Neutrophil (primary cell): ENCODE measurements at regions not wholly inside any gene's neighbourhood (a gene's known extent, or its start where the extent isn't known, plus 50 kb on each side); places are given as distances from the start of the nearest gene placed in this dataset.

Experiments used
- H3K27ac ChIP-seq: fragments of 200-600 bp; sonication (generic); 2 replicates; pipeline ENCODE4 v1.5.1; 2016; ENCODE audit warnings: mild to moderate bottlenecking, moderate library complexity
- H3K27me3 ChIP-seq: fragments of 200-600 bp; sonication (generic); 2 replicates; pipeline ENCODE4 v1.6.0; 2016; ENCODE audit warnings: mild to moderate bottlenecking
- H3K36me3 ChIP-seq: fragments of 200-600 bp; sonication (generic); 2 replicates; pipeline ENCODE4 v1.5.1; 2017
- H3K4me1 ChIP-seq, 2 experiments: fragments of 200-600 bp in 1 of 2; sonication (generic) in 1 of 2; 1 replicate in 1 of 2; 2 replicates in 1 of 2; pipeline versions ENCODE4 v1.5.1 to v1.6.1; 2013 to 2016; ENCODE audit warnings: low read depth in 1 of 2, low read length in 1 of 2, mild to moderate bottlenecking in 1 of 2, moderate library complexity in 1 of 2; ENCODE audit not compliant: control insufficient read depth in 1 of 2, insufficient read depth in 1 of 2
- H3K4me3 ChIP-seq, 2 experiments: fragments of 200-600 bp in 1 of 2; sonication (generic) in 1 of 2; 1 replicate in 1 of 2; 2 replicates in 1 of 2; pipeline ENCODE4 v1.5.1; 2013 to 2016; ENCODE audit warnings: low read depth in 1 of 2, low read length in 1 of 2, mild to moderate bottlenecking in 1 of 2, moderate library complexity in 1 of 2
- H3K9me3 ChIP-seq: fragments of 200-600 bp; sonication (generic); 2 replicates; pipeline ENCODE4 v1.5.1; 2016
- TF ChIP-seq, protein P1 (sequence below): fragments of 200-600 bp; sonication (generic); IDR thresholded peaks from 2 replicates; pipeline ENCODE4 v1.5.1; 2016; ENCODE audit warnings: antibody characterized with exemption

- Histone ChIP-seq H3K36me3 (no peaks in the 10 kb centered on the region), H3K4me3 (no peak overlapping the region), H3K27me3 (peaks cover 15% of the 10 kb centered on the region), H3K4me1 (no peaks in the 10 kb centered on the region), H3K27ac (no peak overlapping the region), H3K9me3 (no peaks in the 10 kb centered on the region)
- TF ChIP-seq, protein P1, sequence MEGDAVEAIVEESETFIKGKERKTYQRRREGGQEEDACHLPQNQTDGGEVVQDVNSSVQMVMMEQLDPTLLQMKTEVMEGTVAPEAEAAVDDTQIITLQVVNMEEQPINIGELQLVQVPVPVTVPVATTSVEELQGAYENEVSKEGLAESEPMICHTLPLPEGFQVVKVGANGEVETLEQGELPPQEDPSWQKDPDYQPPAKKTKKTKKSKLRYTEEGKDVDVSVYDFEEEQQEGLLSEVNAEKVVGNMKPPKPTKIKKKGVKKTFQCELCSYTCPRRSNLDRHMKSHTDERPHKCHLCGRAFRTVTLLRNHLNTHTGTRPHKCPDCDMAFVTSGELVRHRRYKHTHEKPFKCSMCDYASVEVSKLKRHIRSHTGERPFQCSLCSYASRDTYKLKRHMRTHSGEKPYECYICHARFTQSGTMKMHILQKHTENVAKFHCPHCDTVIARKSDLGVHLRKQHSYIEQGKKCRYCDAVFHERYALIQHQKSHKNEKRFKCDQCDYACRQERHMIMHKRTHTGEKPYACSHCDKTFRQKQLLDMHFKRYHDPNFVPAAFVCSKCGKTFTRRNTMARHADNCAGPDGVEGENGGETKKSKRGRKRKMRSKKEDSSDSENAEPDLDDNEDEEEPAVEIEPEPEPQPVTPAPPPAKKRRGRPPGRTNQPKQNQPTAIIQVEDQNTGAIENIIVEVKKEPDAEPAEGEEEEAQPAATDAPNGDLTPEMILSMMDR = no peak
These were observed 83.7 kb upstream of the SPRY4 start for GRCh38 chr5:142408536-142408935.

- Histone ChIP-seq H3K4me3 (no peak overlapping the region), H3K4me1 (no peaks in the 10 kb centered on the region), H3K27ac (no peak overlapping the region), H3K27me3 (peaks cover 9% of the 10 kb centered on the region), H3K9me3 (no peaks in the 10 kb centered on the region), H3K36me3 (no peaks in the 10 kb centered on the region)
- TF ChIP-seq, protein P1 = no peak
These were observed 81.1 kb upstream of the SPRY4 start for GRCh38 chr5:142405814-142406395.

DNA sequence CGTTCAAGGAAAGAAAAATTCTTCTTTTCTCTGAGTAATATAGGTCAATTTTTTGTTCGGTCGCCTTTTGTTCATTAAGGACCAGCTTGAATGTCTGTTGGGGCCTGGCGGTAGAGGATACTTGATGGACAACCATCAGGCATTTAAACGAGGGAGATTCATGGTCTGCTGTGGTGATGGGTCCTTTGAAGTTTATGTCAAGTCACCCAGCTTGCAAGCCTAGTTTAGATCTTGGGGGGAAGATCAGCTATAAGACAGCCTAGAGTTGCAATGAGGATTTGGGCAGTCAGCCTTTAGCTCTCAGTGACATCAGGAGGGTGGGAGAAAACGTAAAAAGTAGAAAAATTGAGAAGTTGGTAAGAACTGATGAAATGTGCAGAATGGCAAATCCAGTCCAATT, 80.2 kb upstream of the SPRY4 start:
- Histone ChIP-seq H3K36me3 (no peaks in the 10 kb centered on the region), H3K27ac (no peak overlapping the region), H3K4me1 (no peaks in the 10 kb centered on the region), H3K9me3 (no peaks in the 10 kb centered on the region), H3K27me3 (peaks cover 9% of the 10 kb centered on the region), H3K4me3 (no peak overlapping the region)
- TF ChIP-seq, protein P1 = no peak

- Histone ChIP-seq H3K4me1 (no peaks in the 10 kb centered on the region), H3K27me3 (peaks cover 9% of the 10 kb centered on the region), H3K4me3 (no peak overlapping the region), H3K27ac (no peak overlapping the region), H3K9me3 (no peaks in the 10 kb centered on the region), H3K36me3 (no peaks in the 10 kb centered on the region)
- TF ChIP-seq, protein P1 = no peak
These were observed 79.2 kb upstream of the SPRY4 start for GRCh38 chr5:142404046-142404477.

DNA sequence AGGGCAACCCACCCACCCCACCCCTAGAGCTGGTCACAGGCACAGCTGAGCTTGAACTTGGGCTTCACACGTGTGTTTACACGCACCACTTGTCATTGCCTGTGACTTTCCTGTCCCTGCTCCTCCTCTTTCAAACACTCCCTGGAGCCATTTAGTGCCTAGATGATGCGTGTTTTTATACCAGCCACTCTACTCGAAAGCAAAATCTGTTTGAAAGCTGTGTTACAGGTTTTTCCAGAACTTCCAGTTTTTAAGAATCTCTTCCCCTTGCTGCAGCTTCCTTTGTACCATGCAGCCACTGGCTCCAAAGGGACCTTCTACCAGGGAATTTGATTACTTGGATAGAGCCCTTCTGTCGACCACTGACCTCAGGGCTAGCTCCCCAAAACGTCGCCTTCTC, 78.8 kb upstream of the SPRY4 start:
- Histone ChIP-seq H3K27ac (no peak overlapping the region), H3K9me3 (no peaks in the 10 kb centered on the region), H3K4me1 (no peaks in the 10 kb centered on the region), H3K36me3 (no peaks in the 10 kb centered on the region), H3K27me3 (peaks cover 9% of the 10 kb centered on the region), H3K4me3 (no peak overlapping the region)
- TF ChIP-seq, protein P1 = no peak
